Body of pancreas (tissue), 4 donors: ENCODE measurements at regions not wholly inside any gene's neighbourhood (a gene's known extent, or its start where the extent isn't known, plus 50 kb on each side); places are given as distances from the start of the nearest gene placed in this dataset.

Experiments
- ATAC-seq: fragments of 150-250 bp; one replicate; pipeline ENCODE4 v1.9.1; 2016
- DNase-seq, 4 donors: peaks; one replicate each; pipeline ENCODE4 v3.0.0-alpha.2; 2019
- H3K27ac ChIP-seq, 4 donors: fragments of 200-600 bp; sonication (generic); 1 replicate in 3 of 4; 2 replicates in 1 of 4; pipeline versions ENCODE4 v1.5.1 to v1.6.1; 2016 to 2019; ENCODE audit warnings: mild to moderate bottlenecking in 1 of 4, mixed read lengths in 1 of 4, moderate library complexity in 1 of 4
- H3K27me3 ChIP-seq, 2 donors: fragments of 200-600 bp; sonication (generic); one replicate each; pipeline ENCODE4 v1.6.0; 2016; ENCODE audit warnings: mild to moderate bottlenecking in 1 of 2
- H3K36me3 ChIP-seq, 2 donors: fragments of 200-600 bp; sonication (generic); replicated peaks in 1 of 2; 2 replicates each; pipeline ENCODE4 v1.5.1; 2016; ENCODE audit warnings: low read depth in 2 of 2; ENCODE audit not compliant: insufficient read depth in 1 of 2
- H3K4me1 ChIP-seq: fragments of 200-600 bp; sonication (generic); one replicate; pipeline ENCODE4 v1.6.0; 2016
- H3K4me3 ChIP-seq, 2 donors: fragments of 200-600 bp; sonication (generic); 1 replicate in 1 of 2; 2 replicates in 1 of 2; pipeline ENCODE4 v1.5.1; 2016 to 2019
- H3K9me3 ChIP-seq, 3 donors: fragments of 200-600 bp; sonication (generic); 1 replicate in 2 of 3; 2 replicates in 1 of 3; pipeline ENCODE4 v1.5.1; 2016
- CTCF ChIP-seq, 7 experiments: fragments of 450-650 bp in 4 of 7; fragments of 200-600 bp in 3 of 7; sonication (generic) in 3 of 7; IDR thresholded peaks; one replicate each; pipeline ENCODE4 v1.5.1; 2016 to 2019; ENCODE audit warnings: antibody characterized with exemption in 7 of 7
- POLR2A ChIP-seq, 3 donors: fragments of 450-650 bp; IDR thresholded peaks; one replicate each; pipeline ENCODE4 v1.6.1; 2016; ENCODE audit warnings: antibody characterized with exemption in 3 of 3, mild to moderate bottlenecking in 2 of 3
- WGBS, 2 donors: methylation state at CpG; one replicate each; pipeline ENCODE4 v1.1.5; 2017; 5-methylcytosine and 5-hydroxymethylcytosine counted together
- intact Hi-C: fragments of 100-400 bp; cut with DNase I; formaldehyde crosslinking; loops from one replicate; pipeline ENCODE4 v1.15.1; 2023

GRCh38 chr10:78491812-78492211, 458.1 kb downstream of the RPS24 start:
- H3K27ac ChIP-seq: no peak overlapping the region
- no peaks in the 10 kb centered on the region for H3K36me3 ChIP-seq
- intact Hi-C loops: no loop called here
- ATAC-seq (no peak), DNase-seq (no peak)
- no peak for TF ChIP-seq POLR2A (IDR thresholded peaks at IDR 0.05)
- TF ChIP-seq CTCF (IDR thresholded peaks at IDR 0.05): no peak
- WGBS, 2 donors: 69 to 88% methylated on average over 5 of the region's 5 CpGs
- H3K9me3 ChIP-seq: no peaks in the 10 kb centered on the region
- no peaks in the 10 kb centered on the region for H3K4me1 ChIP-seq
- no peaks in the 10 kb centered on the region for H3K27me3 ChIP-seq
- no peak overlapping the region for H3K4me3 ChIP-seq

- intact Hi-C loops: no loop called here
- Histone ChIP-seq H3K27me3 (no peaks in the 10 kb centered on the region), H3K9me3 (no peaks in the 10 kb centered on the region), H3K36me3 (no peaks in the 10 kb centered on the region), H3K4me3 (no peak overlapping the region), H3K4me1 (no peaks in the 10 kb centered on the region), H3K27ac (no peak overlapping the region)
- no peak for ATAC-seq
- DNase-seq: no peak
- TF ChIP-seq CTCF (IDR thresholded peaks at IDR 0.05): no peak
Measured at GRCh38 chr10:78492424-78492823, 458.8 kb downstream of the RPS24 start.

- no peak for ATAC-seq
- Histone ChIP-seq H3K4me1 (no peaks in the 10 kb centered on the region), H3K27me3 (no peaks in the 10 kb centered on the region), H3K4me3 (no peak overlapping the region), H3K27ac (no peak overlapping the region), H3K9me3 (no peaks in the 10 kb centered on the region), H3K36me3 (no peaks in the 10 kb centered on the region)
- TF ChIP-seq POLR2A (IDR thresholded peaks at IDR 0.05): no peak
- no peak for TF ChIP-seq CTCF (IDR thresholded peaks at IDR 0.05)
- intact Hi-C loops: no loop called here
- no peak for DNase-seq
Measured at GRCh38 chr10:78494179-78494578, 460.5 kb downstream of the RPS24 start.

- no peaks in the 10 kb centered on the region for H3K4me1 ChIP-seq
- H3K36me3 ChIP-seq: no peaks in the 10 kb centered on the region
- no peak overlapping the region for H3K4me3 ChIP-seq
- no peak for DNase-seq
- H3K27me3 ChIP-seq: no peaks in the 10 kb centered on the region
- ATAC-seq: no peak
- WGBS, 2 donors: 84 to 86% methylated on average over 6 of the region's 6 CpGs
- intact Hi-C loops: no loop called here
- no peak overlapping the region for H3K27ac ChIP-seq
- TF ChIP-seq CTCF (IDR thresholded peaks at IDR 0.05) (no peak), POLR2A (IDR thresholded peaks at IDR 0.05) (no peak)
- no peaks in the 10 kb centered on the region for H3K9me3 ChIP-seq
Measured at GRCh38 chr10:78502210-78502936, 468.7 kb downstream of the RPS24 start.

- 68 to 70% methylated on average over 2 to 3 of the region's 3 CpGs for WGBS, 2 donors
- Histone ChIP-seq H3K27ac (no peak overlapping the region), H3K36me3 (no peaks in the 10 kb centered on the region), H3K9me3 (no peaks in the 10 kb centered on the region), H3K4me1 (no peaks in the 10 kb centered on the region), H3K4me3 (no peak overlapping the region), H3K27me3 (no peaks in the 10 kb centered on the region)
- intact Hi-C loops: no loop called here
- ATAC-seq (no peak), DNase-seq (no peak)
- TF ChIP-seq POLR2A (IDR thresholded peaks at IDR 0.05) (no peak), CTCF (IDR thresholded peaks at IDR 0.05) (no peak)
Measured at GRCh38 chr10:78504181-78504580, 470.5 kb downstream of the RPS24 start.
